ENCODE measurements at regions not wholly inside any gene's neighbourhood (a gene's known extent, or its start where the extent isn't known, plus 50 kb on each side); places are given as distances from the start of the nearest gene placed in this dataset.

- Histone ChIP-seq H3K27me3 (ENCODE audit: control insufficient read depth in 1 of 2, insufficient read depth in 2 of 2, low read length in 2 of 2) (peaks cover 4% of the 10 kb centered on the region in 2 donors), H3K4me3 (ENCODE audit: low read depth in 1 of 2, low read length in 2 of 2) (no peak overlapping the region), H3K27ac (ENCODE audit: low read depth, low read length) (no peak overlapping the region), H3K9me3 (ENCODE audit: control insufficient read depth in 1 of 2, low read length in 2 of 2) (no peaks in the 10 kb centered on the region), H3K4me1 (ENCODE audit: control insufficient read depth in 1 of 2, insufficient read depth in 2 of 2, low read length in 2 of 2) (peaks cover 0 to 6% of the 10 kb centered on the region in 2 donors), H3K36me3 (ENCODE audit: control insufficient read depth in 1 of 2, insufficient read depth in 2 of 2, low read length in 2 of 2) (no peaks in the 10 kb centered on the region), H3K9ac (ENCODE audit: low read depth in 1 of 2, low read length in 2 of 2) (no peak overlapping the region)
Measured at GRCh38 chr2:176449852-176450251, 180.6 kb downstream of the MTX2 start.

- Histone ChIP-seq H3K4me3 (ENCODE audit: low read depth in 1 of 2, low read length in 2 of 2) (no peak overlapping the region), H3K27me3 (ENCODE audit: control insufficient read depth in 1 of 2, insufficient read depth in 2 of 2, low read length in 2 of 2) (peaks cover 4 to 19% of the 10 kb centered on the region in 2 donors), H3K27ac (ENCODE audit: low read depth, low read length) (no peak overlapping the region), H3K9me3 (ENCODE audit: control insufficient read depth in 1 of 2, low read length in 2 of 2) (no peaks in the 10 kb centered on the region), H3K9ac (ENCODE audit: low read depth in 1 of 2, low read length in 2 of 2) (no peak overlapping the region), H3K4me1 (ENCODE audit: control insufficient read depth in 1 of 2, insufficient read depth in 2 of 2, low read length in 2 of 2) (no peaks in the 10 kb centered on the region), H3K36me3 (ENCODE audit: control insufficient read depth in 1 of 2, insufficient read depth in 2 of 2, low read length in 2 of 2) (no peaks in the 10 kb centered on the region)
Measured at GRCh38 chr2:176453784-176454183, 184.5 kb downstream of the MTX2 start.

GRCh38 chr2:176454893-176455815 lies 185.9 kb downstream of the MTX2 start:
- Histone ChIP-seq H3K36me3 (ENCODE audit: control insufficient read depth in 1 of 2, insufficient read depth in 2 of 2, low read length in 2 of 2) (no peaks in the 10 kb centered on the region), H3K27me3 (ENCODE audit: control insufficient read depth in 1 of 2, insufficient read depth in 2 of 2, low read length in 2 of 2) (peaks cover 4 to 19% of the 10 kb centered on the region in 2 donors), H3K9ac (ENCODE audit: low read depth in 1 of 2, low read length in 2 of 2) (no peak overlapping the region), H3K9me3 (ENCODE audit: control insufficient read depth in 1 of 2, low read length in 2 of 2) (no peaks in the 10 kb centered on the region), H3K27ac (ENCODE audit: low read depth, low read length) (no peak overlapping the region), H3K4me1 (ENCODE audit: control insufficient read depth in 1 of 2, insufficient read depth in 2 of 2, low read length in 2 of 2) (no peaks in the 10 kb centered on the region), H3K4me3 (ENCODE audit: low read depth in 1 of 2, low read length in 2 of 2) (no peak overlapping the region)

GRCh38 chr2:176455816-176456291 lies 186.6 kb downstream of the MTX2 start:
- Histone ChIP-seq H3K27ac (ENCODE audit: low read depth, low read length) (no peak overlapping the region), H3K9me3 (ENCODE audit: control insufficient read depth in 1 of 2, low read length in 2 of 2) (no peaks in the 10 kb centered on the region), H3K4me3 (ENCODE audit: low read depth in 1 of 2, low read length in 2 of 2) (no peak overlapping the region), H3K27me3 (ENCODE audit: control insufficient read depth in 1 of 2, insufficient read depth in 2 of 2, low read length in 2 of 2) (peaks cover 4 to 19% of the 10 kb centered on the region in 2 donors), H3K9ac (ENCODE audit: low read depth in 1 of 2, low read length in 2 of 2) (no peak overlapping the region), H3K36me3 (ENCODE audit: control insufficient read depth in 1 of 2, insufficient read depth in 2 of 2, low read length in 2 of 2) (no peaks in the 10 kb centered on the region), H3K4me1 (ENCODE audit: control insufficient read depth in 1 of 2, insufficient read depth in 2 of 2, low read length in 2 of 2) (no peaks in the 10 kb centered on the region)

- no peaks in the 10 kb centered on the region for H3K9me3 ChIP-seq (ENCODE audit: control insufficient read depth in 1 of 2, low read length in 2 of 2)
- H3K4me1 ChIP-seq (ENCODE audit: control insufficient read depth in 1 of 2, insufficient read depth in 2 of 2, low read length in 2 of 2) = no peaks in the 10 kb centered on the region
- H3K27me3 ChIP-seq (ENCODE audit: control insufficient read depth in 1 of 2, insufficient read depth in 2 of 2, low read length in 2 of 2) = peaks cover 4 to 19% of the 10 kb centered on the region in 2 donors
- H3K27ac ChIP-seq (ENCODE audit: low read depth, low read length) = no peak overlapping the region
- H3K9ac ChIP-seq (ENCODE audit: low read depth in 1 of 2, low read length in 2 of 2) = no peak overlapping the region
- no peak overlapping the region for H3K4me3 ChIP-seq (ENCODE audit: low read depth in 1 of 2, low read length in 2 of 2)
- no peaks in the 10 kb centered on the region for H3K36me3 ChIP-seq (ENCODE audit: control insufficient read depth in 1 of 2, insufficient read depth in 2 of 2, low read length in 2 of 2)
Measured at GRCh38 chr2:176457481-176457880, 188.2 kb downstream of the MTX2 start.

- Histone ChIP-seq H3K4me1 (ENCODE audit: control insufficient read depth in 1 of 2, insufficient read depth in 2 of 2, low read length in 2 of 2) (no peaks in the 10 kb centered on the region), H3K27ac (ENCODE audit: low read depth, low read length) (no peak overlapping the region), H3K9ac (ENCODE audit: low read depth in 1 of 2, low read length in 2 of 2) (no peak overlapping the region), H3K9me3 (ENCODE audit: control insufficient read depth in 1 of 2, low read length in 2 of 2) (no peaks in the 10 kb centered on the region), H3K27me3 (ENCODE audit: control insufficient read depth in 1 of 2, insufficient read depth in 2 of 2, low read length in 2 of 2) (peaks cover 8 to 22% of the 10 kb centered on the region in 2 donors), H3K36me3 (ENCODE audit: control insufficient read depth in 1 of 2, insufficient read depth in 2 of 2, low read length in 2 of 2) (no peaks in the 10 kb centered on the region), H3K4me3 (ENCODE audit: low read depth in 1 of 2, low read length in 2 of 2) (no peak overlapping the region)
Measured at GRCh38 chr2:176461098-176461808, 192.0 kb downstream of the MTX2 start.

- no peaks in the 10 kb centered on the region for H3K36me3 ChIP-seq (ENCODE audit: control insufficient read depth in 1 of 2, insufficient read depth in 2 of 2, low read length in 2 of 2)
- no peak overlapping the region for H3K27ac ChIP-seq (ENCODE audit: low read depth, low read length)
- no peak overlapping the region for H3K9ac ChIP-seq (ENCODE audit: low read depth in 1 of 2, low read length in 2 of 2)
- H3K4me1 ChIP-seq (ENCODE audit: control insufficient read depth in 1 of 2, insufficient read depth in 2 of 2, low read length in 2 of 2) = no peaks in the 10 kb centered on the region
- peaks cover 11 to 20% of the 10 kb centered on the region in 2 donors for H3K27me3 ChIP-seq (ENCODE audit: control insufficient read depth in 1 of 2, insufficient read depth in 2 of 2, low read length in 2 of 2)
- no peaks in the 10 kb centered on the region for H3K9me3 ChIP-seq (ENCODE audit: control insufficient read depth in 1 of 2, low read length in 2 of 2)
- no peak overlapping the region for H3K4me3 ChIP-seq (ENCODE audit: low read depth in 1 of 2, low read length in 2 of 2)
Measured at GRCh38 chr2:176461809-176462670, 192.8 kb downstream of the MTX2 start.

GRCh38 chr2:176463546-176463945 lies 194.3 kb downstream of the MTX2 start:
- no peaks in the 10 kb centered on the region for H3K4me1 ChIP-seq (ENCODE audit: control insufficient read depth in 1 of 2, insufficient read depth in 2 of 2, low read length in 2 of 2)

GRCh38 chr2:176464886-176465564 lies 195.8 kb downstream of the MTX2 start:
- Histone ChIP-seq H3K27me3 (ENCODE audit: control insufficient read depth in 1 of 2, insufficient read depth in 2 of 2, low read length in 2 of 2) (peaks cover 16 to 18% of the 10 kb centered on the region in 2 donors), H3K4me3 (ENCODE audit: low read depth in 1 of 2, low read length in 2 of 2) (no peak overlapping the region), H3K9ac (ENCODE audit: low read depth in 1 of 2, low read length in 2 of 2) (no peak overlapping the region), H3K36me3 (ENCODE audit: control insufficient read depth in 1 of 2, insufficient read depth in 2 of 2, low read length in 2 of 2) (no peaks in the 10 kb centered on the region), H3K27ac (ENCODE audit: low read depth, low read length) (no peak overlapping the region), H3K4me1 (ENCODE audit: control insufficient read depth in 1 of 2, insufficient read depth in 2 of 2, low read length in 2 of 2) (no peaks in the 10 kb centered on the region), H3K9me3 (ENCODE audit: control insufficient read depth in 1 of 2, low read length in 2 of 2) (no peaks in the 10 kb centered on the region)

More at GRCh38 chr2:176463546-176463945, 194.3 kb downstream of the MTX2 start:
- H3K27ac ChIP-seq (ENCODE audit: low read depth, low read length) = no peak overlapping the region
- no peak overlapping the region for H3K4me3 ChIP-seq (ENCODE audit: low read depth in 1 of 2, low read length in 2 of 2)
- no peak overlapping the region for H3K9ac ChIP-seq (ENCODE audit: low read depth in 1 of 2, low read length in 2 of 2)
- H3K9me3 ChIP-seq (ENCODE audit: control insufficient read depth in 1 of 2, low read length in 2 of 2) = no peaks in the 10 kb centered on the region
- H3K27me3 ChIP-seq (ENCODE audit: control insufficient read depth in 1 of 2, insufficient read depth in 2 of 2, low read length in 2 of 2) = peaks cover 15 to 18% of the 10 kb centered on the region in 2 donors
- H3K36me3 ChIP-seq (ENCODE audit: control insufficient read depth in 1 of 2, insufficient read depth in 2 of 2, low read length in 2 of 2) = no peaks in the 10 kb centered on the region

All from duodenal mucosa (tissue), 2 donors.